SK-N-SH treated with all-trans-retinoic acid at 6 μM for 48 hours (cell line): ENCODE measurements at regions not wholly inside any gene's neighbourhood (a gene's known extent, or its start where the extent isn't known, plus 50 kb on each side); places are given as distances from the start of the nearest gene placed in this dataset.

Source experiments
- ATAC-seq: fragments of 200-7000 bp; cut with Tn5 transposase; 3 replicates; pipeline ENCODE4 v1.9.1; 2020; ENCODE audit warnings: mild to moderate bottlenecking, moderate library complexity
- ARNTL ChIP-seq: fragments of 450-650 bp; formaldehyde crosslinking; IDR thresholded peaks from 2 replicates; pipeline ENCODE4 v1.5.0; 2020; ENCODE audit warnings: low read depth, mild to moderate bottlenecking, moderate library complexity, borderline replicate concordance
- CREB5 ChIP-seq: fragments of 250-450 bp; sonication (Bioruptor Pico); IDR thresholded peaks from 2 replicates; pipeline ENCODE4 v1.5.1; 2020; ENCODE audit warnings: low read depth, mild to moderate bottlenecking, moderate library complexity
- ESRRG ChIP-seq: fragments of 250-450 bp; sonication (Bioruptor Pico); IDR thresholded peaks from 2 replicates; pipeline ENCODE4 v1.6.1; 2021; ENCODE audit warnings: mild to moderate bottlenecking
- GLIS3 ChIP-seq: fragments of 250-450 bp; sonication (Bioruptor Pico); IDR thresholded peaks from 2 replicates; pipeline ENCODE4 v1.5.0; 2020; ENCODE audit warnings: mild to moderate bottlenecking, moderate library complexity
- ISL1 ChIP-seq: fragments of 250-450 bp; sonication (Bioruptor Pico); IDR thresholded peaks from 2 replicates; pipeline ENCODE4 v2.1.2; 2022; ENCODE audit warnings: mild to moderate bottlenecking, moderate library complexity
- OSR1 ChIP-seq: fragments of 250-450 bp; sonication (Bioruptor Pico); IDR thresholded peaks from 2 replicates; pipeline ENCODE4 v1.8.0; 2022; ENCODE audit warnings: moderate library complexity, mild to moderate bottlenecking, inconsistent platforms
- PATZ1 ChIP-seq: fragments of 250-450 bp; sonication (Bioruptor Pico); IDR thresholded peaks from 2 replicates; pipeline ENCODE4 v1.8.0; 2020; ENCODE audit warnings: mild to moderate bottlenecking, moderate library complexity, borderline replicate concordance
- POU6F1 ChIP-seq: fragments of 250-450 bp; sonication (Bioruptor Pico); IDR thresholded peaks from 2 replicates; pipeline ENCODE4 v1.8.0; 2021; ENCODE audit warnings: low read depth, mild to moderate bottlenecking, moderate library complexity, borderline replicate concordance
- PPARA ChIP-seq: fragments of 250-450 bp; sonication (Bioruptor Pico); IDR thresholded peaks from 2 replicates; pipeline ENCODE4 v1.5.0; 2020; ENCODE audit warnings: mild to moderate bottlenecking, borderline replicate concordance
- RARB ChIP-seq: fragments of 250-450 bp; sonication (Bioruptor Pico); IDR thresholded peaks from 2 replicates; pipeline ENCODE4 v1.8.0; 2021; ENCODE audit warnings: mild to moderate bottlenecking, moderate library complexity
- SNAI2 ChIP-seq: fragments of 250-450 bp; sonication (Bioruptor Pico); IDR thresholded peaks from 2 replicates; pipeline ENCODE4 v1.5.0; 2020; ENCODE audit warnings: mild to moderate bottlenecking, moderate library complexity
- TCF4 ChIP-seq: fragments of 250-450 bp; sonication (Bioruptor Pico); IDR thresholded peaks from 2 replicates; pipeline ENCODE4 v1.8.0; 2021; ENCODE audit warnings: mild to moderate bottlenecking, moderate library complexity, borderline replicate concordance
- TOX ChIP-seq: fragments of 250-450 bp; sonication (Bioruptor Pico); IDR thresholded peaks from 2 replicates; pipeline ENCODE4 v1.8.0; 2021; ENCODE audit warnings: mild to moderate bottlenecking, moderate library complexity, borderline replicate concordance
- TSHZ2 ChIP-seq: fragments of 250-450 bp; sonication (Bioruptor Pico); IDR thresholded peaks from 2 replicates; pipeline ENCODE4 v1.5.0; 2020; ENCODE audit warnings: mild to moderate bottlenecking, moderate library complexity
- ZC3H10 ChIP-seq: fragments of 250-450 bp; sonication (Bioruptor Pico); IDR thresholded peaks from 2 replicates; pipeline ENCODE4 v1.5.1; 2021; ENCODE audit warnings: mild to moderate bottlenecking, moderate library complexity
- ZFP3 ChIP-seq: fragments of 250-450 bp; sonication (Bioruptor Pico); IDR thresholded peaks from 2 replicates; pipeline ENCODE4 v1.5.0; 2020; ENCODE audit warnings: mild to moderate bottlenecking, moderate library complexity
- ZFP30 ChIP-seq: fragments of 450-650 bp; formaldehyde crosslinking; IDR thresholded peaks from 2 replicates; pipeline ENCODE4 v1.5.0; 2022; ENCODE audit warnings: mild to moderate bottlenecking, moderate library complexity
- ZNF565 ChIP-seq: fragments of 450-650 bp; formaldehyde crosslinking; conservative IDR thresholded peaks from 2 replicates; pipeline ENCODE4 v1.5.0; 2020; ENCODE audit warnings: low read depth, mild to moderate bottlenecking, moderate library complexity
- ZNF70 ChIP-seq: fragments of 450-650 bp; formaldehyde crosslinking; IDR thresholded peaks from 2 replicates; pipeline ENCODE4 v1.5.0; 2020; ENCODE audit warnings: mild to moderate bottlenecking, moderate library complexity
- ZNF8 ChIP-seq: fragments of 450-650 bp; formaldehyde crosslinking; IDR thresholded peaks from 2 replicates; pipeline ENCODE4 v1.5.0; 2020; ENCODE audit warnings: mild to moderate bottlenecking, moderate library complexity

- no peak for ATAC-seq
- no peak for TF ChIP-seq TCF4 (CRISPR knock-in tag)
- no peak for TF ChIP-seq TSHZ2
- TF ChIP-seq SNAI2 (CRISPR knock-in tag): no peak
- no peak for TF ChIP-seq ZNF70 (CRISPR knock-in tag)
- no peak for TF ChIP-seq CREB5 (CRISPR knock-in tag)
- TF ChIP-seq OSR1 (CRISPR knock-in tag): no peak
- no peak for TF ChIP-seq ZNF8
- TF ChIP-seq ZFP3 (CRISPR knock-in tag): no peak
- no peak for TF ChIP-seq PPARA (CRISPR knock-in tag)
- no peak for TF ChIP-seq ESRRG (CRISPR knock-in tag)
- no peak for TF ChIP-seq GLIS3 (CRISPR knock-in tag)
- TF ChIP-seq ISL1 (CRISPR knock-in tag): no peak
- no peak for TF ChIP-seq ZNF565 (CRISPR knock-in tag)
- TF ChIP-seq RARB (CRISPR knock-in tag): no peak
- no peak for TF ChIP-seq PATZ1
- TF ChIP-seq TOX (CRISPR knock-in tag): no peak
- TF ChIP-seq POU6F1: no peak
- no peak for TF ChIP-seq ZFP30 (CRISPR knock-in tag)
These were observed 142.2 kb downstream of the MZT1 start for GRCh38 chr13:72585254-72585653.

GRCh38 chr13:72571191-72571590 lies 156.2 kb downstream of the MZT1 start:
- no peak for ATAC-seq
- TF ChIP-seq SNAI2 (CRISPR knock-in tag) (no peak), GLIS3 (CRISPR knock-in tag) (no peak), RARB (CRISPR knock-in tag) (no peak), OSR1 (CRISPR knock-in tag) (no peak), ZC3H10 (no peak), ARNTL (CRISPR knock-in tag) (no peak), CREB5 (CRISPR knock-in tag) (no peak), ZNF565 (CRISPR knock-in tag) (no peak), ZNF70 (CRISPR knock-in tag) (no peak), TOX (CRISPR knock-in tag) (no peak), ZNF8 (no peak), ZFP3 (CRISPR knock-in tag) (no peak), PATZ1 (no peak), TCF4 (CRISPR knock-in tag) (no peak), POU6F1 (no peak), TSHZ2 (no peak)
